Activated T-cell treated with anti-CD3 and anti-CD28 coated beads, Interleukin-2, amount 50 U/mL, for 48 hours (primary cell): ENCODE measurements at regions not wholly inside any gene's neighbourhood (a gene's known extent, or its start where the extent isn't known, plus 50 kb on each side); places are given as distances from the start of the nearest gene placed in this dataset.
"Not testable (repeated sequence)": the region's sequence is repeated elsewhere in the genome, so short reads cannot be mapped to it uniquely, and the experiment has no call there.

Source experiments
- DNase-seq, 2 experiments: peaks; one replicate each; pipeline ENCODE4 v3.0.0-alpha.2; 2020

DNA sequence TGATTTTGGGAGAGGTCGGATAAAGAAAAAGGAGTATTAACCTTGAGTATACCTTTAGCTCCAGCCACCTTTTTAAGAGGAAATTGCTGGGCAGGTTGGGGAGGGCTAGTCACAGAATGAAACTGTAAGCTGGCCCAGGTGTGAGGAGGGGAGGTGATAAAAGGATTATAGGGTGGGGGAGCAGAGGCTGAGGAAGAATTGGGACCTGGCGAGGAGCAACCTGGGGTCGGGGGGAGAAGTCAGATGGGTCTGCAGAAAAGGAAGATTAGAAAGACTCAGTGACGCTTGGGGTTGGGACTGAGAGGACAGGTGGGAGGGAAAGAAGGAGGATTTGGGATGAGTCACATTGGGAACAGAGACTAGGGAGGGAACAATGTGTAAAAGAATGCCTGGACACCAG, 1548.5 kb upstream of the WWC1 start:
- DNase-seq: not testable (repeated sequence)

DNA sequence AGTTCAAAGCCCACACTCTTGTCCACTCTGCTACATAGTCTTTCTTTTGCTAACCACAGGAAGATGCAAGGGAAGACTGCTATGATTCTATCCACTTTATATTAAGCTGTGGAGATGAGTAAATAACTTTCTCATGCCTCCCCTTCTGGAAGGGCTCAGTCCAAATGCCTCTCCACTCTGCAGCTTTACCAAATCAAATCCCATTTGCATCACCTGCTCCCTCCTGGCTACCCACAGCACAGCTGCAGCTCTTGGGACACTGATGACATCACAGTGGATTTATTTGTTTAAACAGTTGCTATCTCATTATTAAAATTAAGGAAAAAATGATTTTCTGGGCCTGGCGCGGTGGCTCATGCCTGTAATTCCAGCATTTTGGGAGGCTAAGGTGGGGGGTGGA, 1544.9 kb upstream of the WWC1 start:
- no peak for DNase-seq

DNA sequence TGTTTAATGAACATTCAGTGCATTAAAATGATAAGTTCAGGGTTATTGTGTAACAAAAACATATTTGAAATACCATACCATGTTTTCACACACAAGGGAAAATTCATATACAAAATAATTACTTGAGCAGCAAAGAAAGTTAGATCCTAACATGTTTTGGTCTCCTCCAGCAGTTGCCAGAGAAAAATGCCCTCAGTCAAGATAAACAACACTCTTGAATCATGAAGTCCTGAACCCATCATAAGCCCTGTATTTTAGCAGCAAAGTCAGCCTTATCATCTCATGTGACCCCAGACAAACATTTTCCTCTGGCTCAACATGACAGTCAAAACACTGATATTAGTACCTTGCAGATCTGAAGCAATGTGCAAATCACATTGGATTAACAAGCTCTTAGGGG, 1541.1 kb upstream of the WWC1 start:
- no peak for DNase-seq

DNA sequence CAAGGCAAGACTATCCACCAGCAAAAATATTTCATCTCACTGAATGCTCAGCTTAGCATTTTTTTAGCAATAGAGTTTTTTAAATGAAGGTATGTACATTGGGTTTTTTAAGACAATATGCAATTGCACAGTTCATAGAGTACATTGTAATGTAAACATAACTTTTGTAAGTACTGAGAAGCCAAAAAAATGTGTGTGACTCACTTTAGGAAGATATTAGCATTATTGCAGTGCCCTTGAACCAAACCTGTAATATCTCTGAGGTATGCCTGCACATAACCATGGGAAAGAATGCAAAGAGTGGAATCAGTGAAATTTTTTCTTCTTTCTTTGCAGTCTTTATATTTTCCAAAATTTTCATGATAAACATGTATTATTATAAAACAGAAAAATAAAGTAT, 1533.3 kb upstream of the WWC1 start:
- DNase-seq: no peak

DNA sequence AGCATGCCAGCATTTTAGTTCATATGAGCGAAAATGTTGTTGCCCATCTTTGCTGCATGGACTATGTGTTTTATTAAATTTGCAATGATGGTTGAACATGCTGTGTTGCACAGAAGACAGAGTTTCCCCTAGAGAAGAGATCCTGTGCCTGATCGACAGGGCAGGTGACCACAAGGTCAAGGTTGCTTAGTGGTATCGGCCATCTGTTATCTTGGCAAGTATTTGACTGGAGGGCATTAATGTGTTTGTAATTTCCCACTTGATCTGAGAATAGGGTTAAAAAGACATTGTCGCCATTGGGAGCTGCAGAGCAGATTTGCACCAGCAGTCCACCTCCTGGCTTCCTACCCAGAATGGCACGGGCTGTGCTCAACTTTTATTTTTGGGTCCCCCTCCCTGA, 1523.6 kb upstream of the WWC1 start:
- no peak for DNase-seq

DNA sequence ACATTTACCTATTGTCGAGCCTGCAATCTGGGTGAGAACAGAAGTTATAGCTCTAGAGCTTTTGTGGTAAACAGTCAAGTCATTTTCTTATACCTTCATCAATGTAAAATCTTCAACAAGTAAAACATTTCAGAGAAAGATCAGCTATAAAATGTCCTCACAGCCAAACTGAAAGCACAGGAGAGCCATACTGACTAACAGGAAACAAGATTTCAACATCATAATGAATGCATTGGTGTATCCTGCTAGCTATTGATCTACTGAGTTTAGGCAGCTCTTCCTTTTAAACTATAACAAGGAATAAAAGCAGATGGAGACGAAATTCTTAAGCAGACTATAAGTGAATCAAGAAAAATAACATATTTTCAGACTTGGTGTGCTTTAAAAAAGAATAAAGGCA, 1522.9 kb upstream of the WWC1 start:
- DNase-seq: no peak

DNA sequence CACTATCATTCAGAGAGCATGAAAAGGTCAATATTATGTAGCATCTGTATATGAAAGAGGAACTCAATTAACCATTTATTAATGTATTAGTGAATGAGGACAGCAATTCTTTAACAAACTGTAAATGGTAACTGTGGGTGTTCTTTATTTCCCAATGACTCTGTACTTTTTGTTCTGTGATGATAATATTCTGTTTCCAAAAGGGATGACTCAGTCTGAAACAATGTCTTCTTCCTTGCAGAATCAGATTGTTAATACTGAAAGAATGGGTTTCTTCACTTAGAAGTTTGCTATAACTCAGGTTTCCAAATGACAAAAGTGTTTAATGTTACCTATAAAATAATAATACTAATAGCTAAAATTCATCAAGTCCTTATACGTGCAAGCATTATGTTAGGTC, 1518.7 kb upstream of the WWC1 start:
- no peak for DNase-seq

DNA sequence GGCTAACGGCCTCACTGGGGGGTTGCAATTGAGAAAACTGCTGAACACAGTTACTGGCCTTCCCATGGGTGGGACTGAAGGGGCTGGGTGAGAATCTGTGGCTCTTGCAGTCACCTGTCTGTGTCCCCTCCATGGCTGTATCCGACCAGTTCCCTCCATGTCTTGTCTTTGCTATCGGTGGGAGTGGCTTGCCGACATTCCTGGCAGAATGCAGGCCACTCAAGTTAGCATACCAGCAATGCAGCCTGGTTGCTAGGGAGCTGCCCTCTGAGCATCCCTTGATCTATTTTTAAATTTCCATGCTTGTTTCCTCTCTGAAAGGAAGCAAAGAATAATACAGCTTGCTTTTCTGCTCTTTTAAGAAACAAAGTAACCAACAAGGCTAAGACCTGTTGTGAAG, 1509.7 kb upstream of the WWC1 start:
- no peak for DNase-seq

DNA sequence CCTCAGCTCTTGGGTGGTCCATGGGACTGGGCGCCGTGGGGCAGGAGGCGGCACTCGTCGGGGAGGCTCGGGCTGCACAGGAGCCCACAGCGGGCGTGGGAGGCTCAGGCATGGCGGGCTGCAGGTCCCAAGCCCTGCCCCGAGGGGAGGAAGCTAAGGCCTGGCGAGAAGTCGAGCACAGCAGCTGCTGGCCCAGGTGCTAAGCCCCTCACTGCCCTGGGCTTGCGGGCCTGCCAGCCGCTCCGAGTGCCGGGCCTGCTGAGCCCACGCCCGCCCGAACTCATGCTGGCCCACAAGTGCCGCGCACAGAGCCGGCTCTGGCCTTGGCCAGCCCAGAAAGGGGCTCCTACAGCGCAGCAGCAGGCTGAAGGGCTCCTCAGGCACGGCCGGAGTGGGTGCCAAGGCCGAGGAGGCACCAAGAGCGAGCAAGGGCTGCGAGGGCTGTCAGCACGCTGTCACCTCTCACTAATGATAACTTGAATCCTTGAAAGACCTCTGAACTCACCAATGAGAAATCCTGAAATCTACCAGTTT, 1506.8 kb upstream of the WWC1 start:
- DNase-seq: no peak

DNA sequence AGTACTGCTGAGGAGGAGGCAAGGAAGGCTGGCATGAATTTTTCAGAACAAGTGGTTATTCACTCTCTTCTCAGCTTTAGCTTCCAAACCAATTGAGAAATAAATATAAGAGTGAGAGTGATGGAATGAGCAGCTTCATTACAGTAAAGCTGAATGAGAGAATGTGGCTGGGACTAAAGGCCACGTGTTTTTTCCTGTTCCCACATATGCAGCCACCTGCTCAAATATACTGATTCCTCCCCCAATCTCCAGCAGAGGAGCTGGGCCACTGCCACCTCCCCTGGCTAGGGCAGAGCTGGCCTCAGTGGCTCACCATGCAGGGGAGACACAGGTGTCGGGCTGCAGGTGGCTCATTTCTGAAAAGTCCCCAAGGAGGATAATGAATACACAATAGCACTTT, 1505.3 kb upstream of the WWC1 start:
- no peak for DNase-seq

DNA sequence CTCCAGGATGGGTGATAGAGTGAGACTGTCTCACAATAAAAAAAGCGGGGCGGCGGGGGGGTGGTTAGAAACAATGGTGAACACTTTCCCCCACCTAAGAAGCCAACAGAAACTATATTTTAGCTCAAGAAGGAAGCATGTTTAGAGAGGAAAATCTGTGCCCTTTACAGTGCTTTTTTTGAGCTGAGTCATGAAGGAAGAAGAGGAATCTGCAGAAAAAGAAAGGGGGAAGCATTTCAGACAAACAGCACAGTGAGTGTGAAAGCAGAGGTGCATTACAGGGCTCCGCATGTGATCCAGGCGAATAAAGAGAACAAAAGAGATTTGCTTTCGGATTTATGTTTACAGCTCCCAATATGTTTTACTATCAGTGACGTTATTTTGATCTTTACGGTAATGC, 1504.6 kb upstream of the WWC1 start:
- no peak for DNase-seq

DNA sequence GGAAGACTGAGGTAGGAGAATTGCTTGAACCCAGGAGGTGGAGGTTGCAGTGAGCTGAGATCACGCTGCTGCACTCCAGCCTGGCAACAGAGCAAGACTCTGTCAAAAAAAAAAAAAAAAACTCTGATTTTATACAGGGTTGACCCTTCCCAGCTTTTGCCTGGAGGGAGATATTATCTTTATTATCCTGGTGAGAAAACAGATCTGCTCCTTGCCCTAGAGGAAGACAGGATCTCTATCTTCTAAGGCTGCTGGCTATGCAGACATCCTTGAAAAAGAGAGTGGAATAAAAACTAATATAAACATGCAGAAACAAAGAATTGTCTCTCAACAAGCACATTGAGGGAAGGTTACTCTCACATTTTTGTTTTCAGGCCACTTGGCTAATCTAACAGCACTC, 1503.4 kb upstream of the WWC1 start:
- DNase-seq: no peak

DNA sequence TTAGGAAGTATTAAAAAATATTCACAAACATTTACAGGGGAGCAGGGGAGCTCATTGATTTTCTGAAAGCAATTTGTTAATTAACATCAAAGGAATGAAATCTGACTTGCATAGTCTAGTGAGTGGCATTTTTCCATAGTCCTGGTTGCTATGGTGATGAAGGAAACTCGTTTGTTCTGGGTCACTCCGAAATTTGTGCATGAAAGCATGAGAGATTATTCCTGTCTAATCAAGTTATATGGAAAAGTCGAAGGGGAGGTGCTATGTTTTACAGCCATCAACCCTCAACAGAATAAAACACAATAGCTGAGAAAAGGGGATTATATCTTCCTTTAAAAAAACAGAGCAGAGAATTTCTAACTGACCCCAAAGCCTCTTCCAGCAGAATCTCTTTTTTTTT, 1495.7 kb upstream of the WWC1 start:
- no peak for DNase-seq

DNA sequence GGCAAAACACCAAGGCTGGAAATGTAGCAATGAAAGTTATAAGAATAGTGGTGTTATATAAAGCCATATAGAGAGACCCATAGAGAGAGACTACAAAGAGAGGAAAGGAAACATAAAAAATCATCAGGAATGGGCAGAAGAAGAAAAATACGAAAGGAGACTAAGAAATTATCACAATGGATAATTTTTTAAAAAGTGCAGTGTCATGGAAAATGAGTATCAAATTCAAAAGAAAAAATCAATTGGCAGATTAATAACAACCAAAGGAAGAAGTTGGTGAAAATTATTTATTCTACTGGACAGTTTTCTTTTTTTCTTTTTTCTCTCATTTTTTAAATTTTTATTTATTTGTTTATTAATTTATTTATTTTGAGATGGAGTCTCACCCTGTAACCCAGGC, 1488.4 kb upstream of the WWC1 start:
- no peak for DNase-seq

DNA sequence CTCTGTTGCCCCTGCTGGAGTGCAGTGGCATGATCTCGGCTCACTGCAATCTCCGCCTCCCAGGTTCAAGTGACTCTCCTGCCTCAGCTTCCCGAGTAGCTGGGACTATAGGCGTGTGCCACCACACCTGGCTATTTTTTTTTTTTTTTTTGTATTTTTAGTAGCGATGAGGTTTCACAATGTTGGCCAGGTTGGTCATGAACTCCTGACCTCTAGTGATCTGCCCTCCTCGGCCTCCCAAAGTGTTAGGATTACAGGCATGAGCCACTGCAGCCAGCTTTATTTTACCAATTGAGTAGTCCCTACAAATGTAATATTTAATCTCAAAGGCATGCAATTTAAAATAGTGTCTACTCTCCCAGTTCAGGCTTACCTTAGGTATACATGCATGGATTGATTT, 1487.2 kb upstream of the WWC1 start:
- DNase-seq: not testable (repeated sequence)

DNA sequence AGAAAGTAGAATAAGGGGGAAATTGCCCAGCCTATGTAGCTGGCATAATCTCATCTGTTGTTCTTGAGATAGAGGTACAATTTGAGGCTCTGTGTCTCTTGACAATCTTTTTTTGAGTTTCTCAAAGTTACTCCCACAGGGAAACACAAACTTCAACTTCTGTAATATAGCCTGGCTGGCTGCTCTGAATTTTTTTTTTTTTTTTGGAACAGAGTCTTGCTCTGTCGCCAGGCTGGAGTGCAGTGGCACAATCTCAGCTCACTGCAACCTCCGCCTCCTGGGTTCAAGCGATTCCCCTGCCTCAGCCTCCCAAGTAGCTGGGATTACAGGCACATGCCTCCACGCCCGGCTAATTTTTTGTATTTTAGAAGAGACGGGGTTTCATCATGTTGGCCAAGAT, 1486.8 kb upstream of the WWC1 start:
- DNase-seq: not testable (repeated sequence)

DNA sequence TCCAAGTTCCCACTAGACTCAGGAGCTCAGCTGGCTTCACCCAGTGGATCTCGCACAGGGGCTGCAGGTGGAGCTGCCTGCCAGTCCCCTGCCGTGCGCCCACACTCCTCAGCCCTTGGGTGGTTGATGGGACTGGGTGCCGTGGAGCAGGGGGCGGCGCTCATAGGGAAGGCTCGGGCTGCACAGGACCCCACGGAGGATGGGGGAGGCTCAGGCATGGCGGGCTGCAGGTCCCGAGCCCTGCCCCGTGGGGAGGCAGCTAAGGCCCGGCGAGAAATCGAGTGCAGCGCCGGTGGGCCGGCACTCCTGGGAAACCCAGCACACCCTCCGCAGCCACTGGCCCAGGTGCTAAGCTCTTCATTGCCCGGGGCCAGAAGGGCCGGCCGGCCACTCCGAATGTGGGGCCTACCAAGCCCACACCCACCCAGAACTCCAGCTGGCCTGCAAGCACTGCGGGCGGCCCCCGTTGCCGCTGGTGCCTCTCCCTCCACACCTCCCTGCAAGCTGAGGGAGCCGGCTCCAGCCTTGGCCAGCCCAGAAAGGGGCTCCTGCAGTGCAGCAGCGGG, 1481.3 kb upstream of the WWC1 start:
- not testable (repeated sequence) for DNase-seq

DNA sequence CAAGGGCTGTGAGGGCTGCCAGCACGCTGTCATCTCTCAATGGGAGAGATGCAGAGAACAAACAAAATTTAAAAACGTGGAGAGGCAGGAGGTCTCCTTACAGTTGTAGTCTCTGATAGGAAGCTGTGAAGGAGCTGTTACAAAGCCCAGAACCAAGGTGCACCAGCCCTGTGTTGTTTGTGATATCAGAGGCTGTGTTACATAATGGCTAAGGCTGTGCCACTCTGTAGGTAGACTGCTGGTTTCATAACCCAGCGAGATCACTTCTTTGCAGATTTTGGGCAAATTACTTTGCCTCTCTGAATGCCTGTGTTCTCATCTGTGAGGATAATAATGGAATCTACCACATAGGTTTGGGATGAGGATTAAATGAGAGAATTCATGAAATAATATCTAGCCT, 1480.7 kb upstream of the WWC1 start:
- no peak for DNase-seq

DNA sequence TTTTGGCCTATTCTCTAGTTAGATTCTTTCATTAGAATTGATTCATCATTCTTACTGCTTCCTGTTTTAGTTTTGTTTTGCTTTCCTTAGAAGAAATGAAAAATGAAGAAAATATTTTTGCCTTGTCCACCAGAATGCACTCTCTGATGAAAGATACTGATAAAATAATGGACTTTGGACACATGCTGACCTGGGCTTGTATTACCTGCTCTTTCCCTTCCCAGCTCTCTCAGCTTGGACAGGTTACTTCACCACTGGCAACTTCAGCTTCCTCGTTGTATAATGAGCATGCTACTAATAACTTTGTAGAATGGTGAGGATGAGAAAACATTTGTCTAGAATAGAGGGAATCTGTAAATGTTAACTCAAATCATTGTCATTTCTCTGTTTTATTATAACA, 1468.1 kb upstream of the WWC1 start:
- DNase-seq: no peak

DNA sequence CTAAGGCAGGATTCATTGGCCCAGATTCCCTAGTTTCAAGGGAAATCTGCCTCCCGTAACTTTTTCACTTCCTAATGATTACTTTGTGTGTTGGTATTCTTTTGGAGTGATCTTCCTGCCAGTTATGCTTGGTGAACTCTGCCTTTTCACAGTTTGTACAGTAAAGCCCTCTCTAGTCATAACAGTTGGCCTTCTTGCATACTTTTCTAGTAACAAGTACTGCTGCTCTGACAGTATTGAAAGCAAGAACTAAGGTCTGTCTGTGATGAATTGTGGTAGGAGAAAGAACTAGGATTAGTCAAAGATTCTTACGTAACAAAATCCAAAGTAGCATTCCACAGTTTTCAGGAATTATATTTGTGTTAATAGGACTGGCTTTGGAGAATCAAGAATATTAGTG, 1457.2 kb upstream of the WWC1 start:
- no peak for DNase-seq

DNA sequence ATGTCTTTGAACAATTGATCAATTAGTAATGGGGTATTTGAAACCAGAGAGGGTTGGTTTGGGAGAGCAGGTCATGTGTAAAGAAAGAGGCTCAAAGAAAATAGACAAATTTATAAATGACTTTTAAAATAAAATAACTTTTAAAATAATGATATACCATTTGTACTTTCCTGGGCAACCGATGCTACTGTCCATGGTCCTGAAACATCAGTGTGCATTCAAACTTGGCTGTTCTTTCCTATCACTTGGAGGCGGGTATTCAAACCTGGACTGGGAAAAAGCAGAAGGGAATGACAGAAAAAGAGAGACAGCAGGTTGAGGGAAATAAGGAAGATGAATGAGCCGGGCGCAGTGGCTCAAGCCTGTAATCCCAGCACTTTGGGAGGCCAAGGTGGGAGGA, 1446.4 kb upstream of the WWC1 start:
- DNase-seq: no peak

DNA sequence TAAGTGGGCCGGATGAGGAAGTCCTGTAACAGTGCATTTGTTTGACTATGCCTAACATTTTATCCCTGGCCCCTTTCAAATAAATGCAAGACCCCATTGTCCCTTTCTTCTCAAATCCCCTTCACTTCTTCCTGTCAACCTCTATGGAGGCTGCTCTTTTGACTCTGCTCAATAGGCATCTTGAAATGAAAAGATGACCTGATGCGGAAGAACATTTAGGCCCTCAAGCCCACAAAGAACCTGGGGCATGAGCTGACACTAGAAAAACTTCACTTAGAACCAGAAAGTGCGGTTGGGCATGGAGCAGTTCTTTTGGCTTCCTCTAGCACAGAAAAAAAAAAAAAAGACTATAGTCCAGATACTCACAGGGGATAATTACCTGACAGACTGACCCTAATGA, 1434.7 kb upstream of the WWC1 start:
- DNase-seq: no peak

DNA sequence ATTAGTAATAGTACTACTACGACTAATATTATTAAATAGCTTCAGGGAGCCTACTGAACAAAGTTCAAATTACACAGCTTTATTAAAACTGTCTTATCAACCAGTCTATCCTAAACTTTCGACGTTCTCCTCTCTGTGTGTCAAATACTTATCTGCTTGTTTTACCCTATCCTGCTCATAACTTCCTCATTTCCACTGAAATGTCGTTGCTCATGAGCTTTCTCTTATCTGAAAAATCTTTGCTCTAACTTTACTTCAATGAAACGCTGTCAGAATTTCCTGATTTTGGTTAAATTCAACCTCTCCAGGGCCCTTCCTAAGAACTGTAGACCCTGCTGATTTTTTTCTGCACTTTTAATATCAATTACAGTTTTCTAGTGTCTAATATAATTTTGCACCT, 1431.0 kb upstream of the WWC1 start:
- DNase-seq: no peak

DNA sequence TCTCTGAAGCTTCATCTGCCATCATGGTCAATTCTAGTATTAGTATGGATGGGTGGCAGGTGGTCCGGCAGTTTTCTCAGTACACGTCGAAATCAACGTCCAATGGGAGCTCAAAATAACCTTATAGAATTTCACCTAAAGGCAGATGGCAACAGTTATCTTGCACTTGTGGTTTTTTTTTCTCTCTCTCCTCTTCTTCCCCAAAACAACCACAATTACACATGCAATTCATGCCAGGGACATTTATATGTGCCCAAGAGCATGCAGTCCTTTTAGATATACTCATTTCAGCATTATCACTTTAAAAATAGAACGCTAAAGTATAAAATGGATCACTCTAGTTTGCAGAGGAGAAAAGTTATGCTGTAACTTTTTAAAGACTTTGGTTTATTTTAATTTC, 1428.9 kb upstream of the WWC1 start:
- DNase-seq: no peak

DNA sequence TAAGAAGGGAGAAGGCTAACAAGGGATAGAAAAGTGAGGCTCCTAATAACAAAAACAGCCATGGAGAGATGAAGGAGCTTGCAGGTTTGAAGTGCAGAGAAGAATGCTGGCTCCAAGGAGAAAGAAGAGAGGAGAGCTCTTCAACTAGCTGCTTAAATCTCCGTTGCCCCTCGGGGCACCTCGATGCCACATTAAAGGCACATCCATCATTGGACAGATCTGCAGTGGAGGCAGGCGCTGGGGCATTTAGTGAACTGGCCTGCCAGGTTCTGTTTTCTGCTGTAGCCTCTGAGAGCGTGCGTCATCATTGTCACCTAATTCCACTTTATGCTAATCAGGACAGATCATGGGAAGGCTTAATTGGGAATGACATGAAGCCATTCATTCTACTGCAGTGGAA, 1426.2 kb upstream of the WWC1 start:
- DNase-seq: no peak

DNA sequence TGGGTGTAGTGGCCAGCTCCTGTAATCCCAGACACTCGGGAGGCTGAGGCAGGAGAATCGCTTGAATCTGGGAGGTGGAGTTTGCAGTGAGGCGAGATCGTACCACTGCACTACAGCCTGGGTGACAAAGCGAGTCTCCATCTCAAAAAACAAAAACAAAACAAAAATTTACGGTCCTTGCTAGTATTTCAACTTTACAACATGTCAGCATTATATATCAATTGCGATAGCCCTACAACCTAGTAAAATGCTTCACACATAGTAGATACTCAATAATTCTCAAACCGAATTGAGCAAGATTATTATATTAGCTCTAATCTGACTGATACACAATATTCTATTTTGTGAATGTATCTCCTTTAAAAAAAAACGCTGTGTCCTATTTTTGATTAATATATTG, 1411.0 kb upstream of the WWC1 start:
- no peak for DNase-seq
